HEK293 (cell line): ENCODE measurements at regions not wholly inside any gene's neighbourhood (a gene's known extent, or its start where the extent isn't known, plus 50 kb on each side); places are given as distances from the start of the nearest gene placed in this dataset.
A peak's percentile ranks its signal among the peaks of the same experiment; 100 is the strongest.

Source experiments
- CTCF ChIA-PET: fragments of 350-600 bp; formaldehyde crosslinking; extraction: SDS; loops from one replicate; lab custom pipeline; 2021; ENCODE audit warnings: antibody characterized with exemption; lab: Yijun Ruan, JAX
- POLR2A ChIA-PET: fragments of 300-600 bp; formaldehyde crosslinking; extraction: SDS; loops from one replicate; lab custom pipeline; 2020; ENCODE audit warnings: antibody characterized with exemption, inconsistent platforms; lab: Yijun Ruan, JAX
- H3K27ac ChIP-seq: fragments of 200-500 bp; sonication (Bioruptor generic); 2 replicates; pipeline ENCODE4 v1.5.1; 2014; ENCODE audit warnings: low read depth, low read length, control low read depth, inconsistent platforms; ENCODE audit errors: extremely low read depth
- H3K36me3 ChIP-seq, 2 experiments: fragments of 200-500 bp in 1 of 2; sonication (Bioruptor generic) in 1 of 2; 1 replicate in 1 of 2; 2 replicates in 1 of 2; pipeline ENCODE4 v1.5.1; 2014 to 2017; ENCODE audit warnings: inconsistent platforms in 2 of 2, low read length in 2 of 2; ENCODE audit not compliant: control insufficient read depth in 2 of 2, insufficient read depth in 1 of 2
- H3K4me1 ChIP-seq: fragments of 200-500 bp; sonication (Bioruptor generic); 2 replicates; pipeline ENCODE4 v1.5.1; 2014; ENCODE audit warnings: mild to moderate bottlenecking, low read length, inconsistent platforms; ENCODE audit not compliant: control insufficient read depth, insufficient read depth
- H3K4me3 ChIP-seq: 2 replicates; pipeline ENCODE4 v1.5.1; 2011; ENCODE audit warnings: low read depth, mild to moderate bottlenecking, control low read depth, low read length, moderate library complexity
- H3K9me3 ChIP-seq: fragments of 200-500 bp; sonication (Bioruptor generic); 2 replicates; pipeline ENCODE4 v1.5.1; 2014; ENCODE audit warnings: low read depth, low read length, inconsistent platforms; ENCODE audit not compliant: control insufficient read depth, insufficient read depth
- GLI2 ChIP-seq: fragments of 450-650 bp; formaldehyde crosslinking; IDR thresholded peaks from 2 replicates; pipeline ENCODE4; 2017; ENCODE audit warnings: missing biosample characterization, missing genetic modification characterization, low read depth, borderline replicate concordance
- PRDM6 ChIP-seq: fragments of 450-650 bp; formaldehyde crosslinking; IDR thresholded peaks from 2 replicates; pipeline ENCODE4 v1.5.1; 2017; ENCODE audit warnings: missing biosample characterization, missing genetic modification characterization
- SCRT1 ChIP-seq: fragments of 450-650 bp; formaldehyde crosslinking; IDR thresholded peaks from 2 replicates; pipeline ENCODE4 v1.5.1; 2016; ENCODE audit warnings: missing biosample characterization, missing genetic modification characterization, borderline replicate concordance
- ZFHX2 ChIP-seq: fragments of 450-650 bp; formaldehyde crosslinking; conservative IDR thresholded peaks from 2 replicates; pipeline ENCODE4 v1.5.1; 2016; ENCODE audit warnings: missing biosample characterization, missing genetic modification characterization
- ZIC2 ChIP-seq: fragments of 450-650 bp; formaldehyde crosslinking; IDR thresholded peaks from 2 replicates; pipeline ENCODE4 v1.5.1; 2016; ENCODE audit warnings: missing biosample characterization, missing genetic modification characterization
- ZNF37A ChIP-seq: fragments of 450-650 bp; IDR thresholded peaks from 2 replicates; pipeline ENCODE4 v1.5.1; 2018; ENCODE audit warnings: missing biosample characterization, missing genetic modification characterization
- ZNF555 ChIP-seq: fragments of 450-650 bp; formaldehyde crosslinking; conservative IDR thresholded peaks from 2 replicates; pipeline ENCODE4 v1.5.1; 2017; ENCODE audit warnings: missing biosample characterization, mild to moderate bottlenecking, missing genetic modification characterization, inconsistent platforms
- ZNF658 ChIP-seq: fragments of 450-650 bp; formaldehyde crosslinking; IDR thresholded peaks from 2 replicates; pipeline ENCODE4; 2016; ENCODE audit warnings: missing biosample characterization, missing genetic modification characterization
- ZNF670 ChIP-seq: fragments of 450-650 bp; formaldehyde crosslinking; IDR thresholded peaks from 2 replicates; pipeline ENCODE4 v1.5.1; 2016; ENCODE audit warnings: missing biosample characterization, missing genetic modification characterization, low read depth
- ZNF837 ChIP-seq: fragments of 450-650 bp; formaldehyde crosslinking; IDR thresholded peaks from 2 replicates; pipeline ENCODE4 v1.5.1; 2016; ENCODE audit warnings: missing biosample characterization, missing genetic modification characterization
- TF ChIP-seq, protein P1 (sequence below): IDR thresholded peaks from 2 replicates; pipeline ENCODE4 v1.6.1; 2011; ENCODE audit warnings: mild to moderate bottlenecking, low read depth, low read length, borderline replicate concordance
- TF ChIP-seq, protein P2 (sequence below): fragments of 450-650 bp; formaldehyde crosslinking; IDR thresholded peaks from 2 replicates; pipeline ENCODE4 v1.5.1; 2016; ENCODE audit warnings: missing biosample characterization, missing genetic modification characterization

DNA sequence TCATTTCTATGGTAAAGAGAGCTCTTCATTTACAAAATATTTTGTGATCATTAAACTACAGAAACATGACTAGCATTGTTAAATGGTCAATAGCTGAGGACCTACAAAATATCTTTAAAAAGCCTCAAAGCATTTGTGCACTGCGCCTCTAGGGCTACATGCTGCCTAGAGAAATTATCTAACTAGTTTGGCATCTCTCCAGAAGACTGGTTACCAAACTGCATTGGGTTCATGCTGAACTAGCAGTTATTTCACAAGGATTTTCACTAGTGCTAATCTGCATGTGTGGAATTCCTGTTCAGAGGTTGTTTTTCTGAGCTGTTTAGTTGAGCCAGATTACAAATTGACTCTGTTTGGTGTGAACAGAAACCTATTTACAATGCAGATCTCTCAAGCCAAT, 58.5 kb upstream of the PITX2 start:
- no peak overlapping the region for H3K4me3 ChIP-seq
- ChIA-PET CTCF (interaction anchor here (0.5 to 0.6 kb wide), 3 partner anchors 13 to 1508 kb away, joined by 3 to 4 read pairs (median 3); no protein-coding TSS in a partner anchor), POLR2A (no interaction called here)
- H3K9me3 ChIP-seq, result no peaks in the 10 kb centered on the region
- no peak overlapping the region for H3K27ac ChIP-seq
- TF ChIP-seq ZNF37A (tag by site-specific recombination), result no peak
- 0 out of 2 replicates have a peak, but pooled peaks have one; percentile 23 for TF ChIP-seq PRDM6 (tag by site-specific recombination)
- TF ChIP-seq SCRT1 (tag by site-specific recombination), result no peak
- TF ChIP-seq ZNF555 (tag by site-specific recombination), result no peak
- no peak for TF ChIP-seq ZNF658 (tag by site-specific recombination)
- no peaks in the 10 kb centered on the region for H3K36me3 ChIP-seq
- no peaks in the 10 kb centered on the region; the same call in 1 of the 2 replicates for H3K4me1 ChIP-seq

- Histone ChIP-seq H3K4me3 (no peak overlapping the region), H3K4me1 (no peaks in the 10 kb centered on the region; the same call in 1 of the 2 replicates), H3K9me3 (no peaks in the 10 kb centered on the region), H3K36me3 (no peaks in the 10 kb centered on the region), H3K27ac (no peak overlapping the region)
- CTCF ChIA-PET, result interaction anchor here (0.6 kb wide), 1 partner anchor 236 kb away, joined by 4 read pairs; no protein-coding TSS in a partner anchor
- TF ChIP-seq ZFHX2, result no peak
- TF ChIP-seq PRDM6 (tag by site-specific recombination), result peak; percentile 26; the same call in 1 of the 2 replicates
- POLR2A ChIA-PET, result no interaction called here
These were observed 59.4 kb upstream of the PITX2 start for GRCh38 chr4:110682311-110682710.

DNA sequence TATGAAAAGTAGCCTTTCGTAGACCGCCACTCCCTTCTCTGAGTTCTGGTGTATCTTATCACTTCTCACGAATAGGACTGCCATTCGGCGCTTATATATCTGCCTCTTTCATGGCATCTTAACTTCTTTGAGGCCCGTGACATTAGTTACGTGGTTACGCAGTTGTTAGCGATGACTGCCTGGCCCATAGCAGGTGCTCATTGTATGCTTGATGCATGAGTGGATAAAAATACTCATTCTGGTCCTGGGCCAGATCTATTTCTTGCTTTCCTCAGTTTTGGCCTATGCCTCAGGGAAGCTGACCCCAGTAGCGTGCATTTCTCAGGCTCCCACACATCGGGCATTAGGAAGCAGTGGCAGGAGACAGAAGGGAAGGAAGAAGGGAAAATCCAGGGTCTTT, 60.7 kb upstream of the PITX2 start:
- Histone ChIP-seq H3K36me3 (no peaks in the 10 kb centered on the region), H3K4me3 (no peak overlapping the region), H3K9me3 (no peaks in the 10 kb centered on the region), H3K4me1 (no peaks in the 10 kb centered on the region; the same call in 1 of the 2 replicates), H3K27ac (no peak overlapping the region)
- CTCF ChIA-PET, result no interaction called here
- no peak for TF ChIP-seq ZNF670 (tag by site-specific recombination)
- TF ChIP-seq, protein P1, sequence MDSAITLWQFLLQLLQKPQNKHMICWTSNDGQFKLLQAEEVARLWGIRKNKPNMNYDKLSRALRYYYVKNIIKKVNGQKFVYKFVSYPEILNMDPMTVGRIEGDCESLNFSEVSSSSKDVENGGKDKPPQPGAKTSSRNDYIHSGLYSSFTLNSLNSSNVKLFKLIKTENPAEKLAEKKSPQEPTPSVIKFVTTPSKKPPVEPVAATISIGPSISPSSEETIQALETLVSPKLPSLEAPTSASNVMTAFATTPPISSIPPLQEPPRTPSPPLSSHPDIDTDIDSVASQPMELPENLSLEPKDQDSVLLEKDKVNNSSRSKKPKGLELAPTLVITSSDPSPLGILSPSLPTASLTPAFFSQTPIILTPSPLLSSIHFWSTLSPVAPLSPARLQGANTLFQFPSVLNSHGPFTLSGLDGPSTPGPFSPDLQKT, result no peak
- TF ChIP-seq GLI2, result no peak
- no peak for TF ChIP-seq ZNF837 (tag by site-specific recombination)
- no peak for TF ChIP-seq ZIC2 (tag by site-specific recombination)
- TF ChIP-seq, protein P2, sequence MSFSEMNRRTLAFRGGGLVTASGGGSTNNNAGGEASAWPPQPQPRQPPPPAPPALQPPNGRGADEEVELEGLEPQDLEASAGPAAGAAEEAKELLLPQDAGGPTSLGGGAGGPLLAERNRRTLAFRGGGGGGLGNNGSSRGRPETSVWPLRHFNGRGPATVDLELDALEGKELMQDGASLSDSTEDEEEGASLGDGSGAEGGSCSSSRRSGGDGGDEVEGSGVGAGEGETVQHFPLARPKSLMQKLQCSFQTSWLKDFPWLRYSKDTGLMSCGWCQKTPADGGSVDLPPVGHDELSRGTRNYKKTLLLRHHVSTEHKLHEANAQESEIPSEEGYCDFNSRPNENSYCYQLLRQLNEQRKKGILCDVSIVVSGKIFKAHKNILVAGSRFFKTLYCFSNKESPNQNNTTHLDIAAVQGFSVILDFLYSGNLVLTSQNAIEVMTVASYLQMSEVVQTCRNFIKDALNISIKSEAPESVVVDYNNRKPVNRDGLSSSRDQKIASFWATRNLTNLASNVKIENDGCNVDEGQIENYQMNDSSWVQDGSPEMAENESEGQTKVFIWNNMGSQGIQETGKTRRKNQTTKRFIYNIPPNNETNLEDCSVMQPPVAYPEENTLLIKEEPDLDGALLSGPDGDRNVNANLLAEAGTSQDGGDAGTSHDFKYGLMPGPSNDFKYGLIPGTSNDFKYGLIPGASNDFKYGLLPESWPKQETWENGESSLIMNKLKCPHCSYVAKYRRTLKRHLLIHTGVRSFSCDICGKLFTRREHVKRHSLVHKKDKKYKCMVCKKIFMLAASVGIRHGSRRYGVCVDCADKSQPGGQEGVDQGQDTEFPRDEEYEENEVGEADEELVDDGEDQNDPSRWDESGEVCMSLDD (tag by site-specific recombination), result no peak
- POLR2A ChIA-PET, result no interaction called here
